ENCODE measurements at regions not wholly inside any gene's neighbourhood (a gene's known extent, or its start where the extent isn't known, plus 50 kb on each side); places are given as distances from the start of the nearest gene placed in this dataset.

DNA sequence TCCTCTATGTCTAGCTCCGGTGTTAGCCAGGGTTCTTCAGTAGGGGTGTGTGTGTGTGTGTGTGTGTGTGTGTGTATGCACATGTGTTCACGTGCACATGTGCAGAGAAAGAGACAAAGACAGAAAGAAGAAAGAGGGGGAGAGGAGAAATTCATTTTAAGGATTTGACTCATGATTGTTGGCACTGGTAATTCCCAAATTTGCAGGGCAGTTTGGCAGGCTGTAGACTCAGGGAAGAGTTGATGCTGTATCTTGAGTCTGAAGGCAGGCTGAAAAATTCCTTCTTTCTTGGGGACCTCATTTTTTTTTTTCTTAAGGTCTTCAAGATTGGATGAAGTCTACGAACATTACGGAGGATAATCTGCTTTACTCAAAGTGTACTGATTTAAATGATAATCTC is 335.7 kb downstream of the NSG2 start:
- no peak for DNase-seq
- intact Hi-C loops (cut with DNase I), result no loop called here

GRCh38 chr5:174383210-174384167 is 338.0 kb downstream of the NSG2 start:
- Histone ChIP-seq H3K9me3 (no peaks in the 10 kb centered on the region), H3K4me3 (no peak overlapping the region), H3K27ac (no peak overlapping the region), H3K4me1 (no peaks in the 10 kb centered on the region), H3K27me3 (peaks cover 0 to 31% (median 0%) of the 10 kb centered on the region in 4 donors), H3K36me3 (no peaks in the 10 kb centered on the region)
- DNase-seq, result no peak
- intact Hi-C loops (cut with DNase I), result no loop called here
- TF ChIP-seq, protein P1, sequence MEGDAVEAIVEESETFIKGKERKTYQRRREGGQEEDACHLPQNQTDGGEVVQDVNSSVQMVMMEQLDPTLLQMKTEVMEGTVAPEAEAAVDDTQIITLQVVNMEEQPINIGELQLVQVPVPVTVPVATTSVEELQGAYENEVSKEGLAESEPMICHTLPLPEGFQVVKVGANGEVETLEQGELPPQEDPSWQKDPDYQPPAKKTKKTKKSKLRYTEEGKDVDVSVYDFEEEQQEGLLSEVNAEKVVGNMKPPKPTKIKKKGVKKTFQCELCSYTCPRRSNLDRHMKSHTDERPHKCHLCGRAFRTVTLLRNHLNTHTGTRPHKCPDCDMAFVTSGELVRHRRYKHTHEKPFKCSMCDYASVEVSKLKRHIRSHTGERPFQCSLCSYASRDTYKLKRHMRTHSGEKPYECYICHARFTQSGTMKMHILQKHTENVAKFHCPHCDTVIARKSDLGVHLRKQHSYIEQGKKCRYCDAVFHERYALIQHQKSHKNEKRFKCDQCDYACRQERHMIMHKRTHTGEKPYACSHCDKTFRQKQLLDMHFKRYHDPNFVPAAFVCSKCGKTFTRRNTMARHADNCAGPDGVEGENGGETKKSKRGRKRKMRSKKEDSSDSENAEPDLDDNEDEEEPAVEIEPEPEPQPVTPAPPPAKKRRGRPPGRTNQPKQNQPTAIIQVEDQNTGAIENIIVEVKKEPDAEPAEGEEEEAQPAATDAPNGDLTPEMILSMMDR (IDR thresholded peaks at IDR 0.05), result no peak
- no peak for TF ChIP-seq POLR2A (IDR thresholded peaks at IDR 0.05)
- 50 to 54% methylated on average over 3 of the region's 3 CpGs for WGBS, 2 donors

More for the DNA sequence above, 335.7 kb downstream of the NSG2 start:
- Histone ChIP-seq H3K27ac (no peak overlapping the region), H3K36me3 (no peaks in the 10 kb centered on the region), H3K4me1 (no peaks in the 10 kb centered on the region), H3K4me3 (no peak overlapping the region), H3K27me3 (peaks cover 0 to 16% (median 0%) of the 10 kb centered on the region in 4 donors), H3K9me3 (no peaks in the 10 kb centered on the region)
- WGBS, 2 donors, result 71 to 72% methylated on average over 4 of the region's 4 CpGs
- TF ChIP-seq POLR2A (IDR thresholded peaks at IDR 0.05), result no peak
- TF ChIP-seq, protein P1 (IDR thresholded peaks at IDR 0.05), result no peak

GRCh38 chr5:174384509-174384947 is 339.0 kb downstream of the NSG2 start:
- H3K9me3 ChIP-seq, result no peaks in the 10 kb centered on the region
- intact Hi-C loops (cut with DNase I), result no loop called here
- no peak for DNase-seq

GRCh38 chr5:174386306-174386705 is 338.1 kb upstream of the MSX2 start:
- no peak for DNase-seq
- H3K36me3 ChIP-seq, result no peaks in the 10 kb centered on the region
- TF ChIP-seq, protein P1 (IDR thresholded peaks at IDR 0.05), result no peak
- TF ChIP-seq POLR2A (IDR thresholded peaks at IDR 0.05), result no peak
- no peak overlapping the region for H3K4me3 ChIP-seq
- H3K27me3 ChIP-seq, result peaks cover 0 to 38% (median 0%) of the 10 kb centered on the region in 4 donors
- 71 to 79% methylated on average over 3 of the region's 3 CpGs for WGBS, 2 donors
- intact Hi-C loops (cut with DNase I), result no loop called here
- H3K4me1 ChIP-seq, result no peaks in the 10 kb centered on the region
- H3K27ac ChIP-seq, result no peak overlapping the region
- no peaks in the 10 kb centered on the region for H3K9me3 ChIP-seq

More at GRCh38 chr5:174384509-174384947, 339.0 kb downstream of the NSG2 start:
- 70% methylated on average over 16 to 17 of the region's 17 CpGs for WGBS, 2 donors
- Histone ChIP-seq H3K4me3 (no peak overlapping the region), H3K4me1 (no peaks in the 10 kb centered on the region), H3K27ac (no peak overlapping the region), H3K36me3 (no peaks in the 10 kb centered on the region), H3K27me3 (peaks cover 0 to 31% (median 0%) of the 10 kb centered on the region in 4 donors)
- TF ChIP-seq, protein P1 (IDR thresholded peaks at IDR 0.05), result no peak
- no peak for TF ChIP-seq POLR2A (IDR thresholded peaks at IDR 0.05)

DNA sequence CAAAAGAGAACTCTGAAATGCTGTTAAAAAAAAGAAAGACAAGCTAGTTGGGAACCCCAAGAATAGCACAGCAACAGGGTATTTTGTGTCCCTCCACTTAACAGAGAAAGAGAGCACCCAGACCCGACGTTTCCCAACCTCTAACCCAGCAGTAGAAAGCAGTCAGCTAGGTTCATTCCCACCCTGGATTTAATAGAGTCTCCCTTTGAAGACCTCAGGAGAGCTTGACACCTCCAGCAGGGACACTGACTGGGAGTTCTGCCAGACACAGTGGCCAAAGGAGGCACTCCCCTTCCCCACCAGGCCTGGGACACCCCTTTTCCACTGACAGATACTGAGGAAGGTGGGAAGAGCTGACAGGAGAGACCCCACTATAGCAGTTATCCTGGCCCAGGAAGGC is 337.5 kb upstream of the MSX2 start:
- DNase-seq, result no peak
- intact Hi-C loops (cut with DNase I), result no loop called here
- TF ChIP-seq, protein P1 (IDR thresholded peaks at IDR 0.05), result no peak
- TF ChIP-seq POLR2A (IDR thresholded peaks at IDR 0.05), result no peak
- H3K36me3 ChIP-seq, result no peaks in the 10 kb centered on the region
- WGBS, 2 donors, result 43 to 69% methylated on average over 2 of the region's 2 CpGs
- H3K4me1 ChIP-seq, result no peaks in the 10 kb centered on the region
- no peak overlapping the region for H3K27ac ChIP-seq
- H3K9me3 ChIP-seq, result no peaks in the 10 kb centered on the region
- peaks cover 0 to 38% (median 0%) of the 10 kb centered on the region in 4 donors for H3K27me3 ChIP-seq
- no peak overlapping the region for H3K4me3 ChIP-seq
